ENCODE measurements at regions not wholly inside any gene's neighbourhood (a gene's known extent, or its start where the extent isn't known, plus 50 kb on each side); places are given as distances from the start of the nearest gene placed in this dataset.

DNA sequence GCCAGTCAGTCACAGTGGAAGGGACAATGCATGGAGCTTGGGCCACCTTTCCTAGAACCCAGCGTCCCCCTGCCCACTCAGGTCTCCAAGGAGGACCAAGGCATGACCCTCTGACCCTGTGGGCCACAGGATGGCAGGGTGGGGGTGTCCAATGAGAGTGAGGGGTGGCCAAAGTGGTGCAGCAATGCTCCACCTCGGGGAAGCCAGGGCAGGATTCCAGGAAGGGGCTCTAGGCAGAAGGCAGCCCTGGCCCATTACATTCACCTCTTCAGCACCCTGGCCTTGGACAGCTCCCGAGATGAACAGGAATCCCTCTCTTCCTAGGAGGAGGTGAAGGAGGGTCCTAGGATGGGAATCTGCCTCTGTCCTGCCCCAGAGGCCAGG is 597.5 kb downstream of the BRD1 start:
- TF ChIP-seq POLR2A (IDR thresholded peaks at IDR 0.05; ENCODE audit: extremely low read depth, insufficient read length) (no peak), MYC (IDR thresholded peaks at IDR 0.05; ENCODE audit: low read depth, low read length) (no peak)
- TF ChIP-seq, protein P1, sequence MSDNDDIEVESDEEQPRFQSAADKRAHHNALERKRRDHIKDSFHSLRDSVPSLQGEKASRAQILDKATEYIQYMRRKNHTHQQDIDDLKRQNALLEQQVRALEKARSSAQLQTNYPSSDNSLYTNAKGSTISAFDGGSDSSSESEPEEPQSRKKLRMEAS (IDR thresholded peaks at IDR 0.05; ENCODE audit: low read depth, low read length): no peak
- TF ChIP-seq, protein P2, sequence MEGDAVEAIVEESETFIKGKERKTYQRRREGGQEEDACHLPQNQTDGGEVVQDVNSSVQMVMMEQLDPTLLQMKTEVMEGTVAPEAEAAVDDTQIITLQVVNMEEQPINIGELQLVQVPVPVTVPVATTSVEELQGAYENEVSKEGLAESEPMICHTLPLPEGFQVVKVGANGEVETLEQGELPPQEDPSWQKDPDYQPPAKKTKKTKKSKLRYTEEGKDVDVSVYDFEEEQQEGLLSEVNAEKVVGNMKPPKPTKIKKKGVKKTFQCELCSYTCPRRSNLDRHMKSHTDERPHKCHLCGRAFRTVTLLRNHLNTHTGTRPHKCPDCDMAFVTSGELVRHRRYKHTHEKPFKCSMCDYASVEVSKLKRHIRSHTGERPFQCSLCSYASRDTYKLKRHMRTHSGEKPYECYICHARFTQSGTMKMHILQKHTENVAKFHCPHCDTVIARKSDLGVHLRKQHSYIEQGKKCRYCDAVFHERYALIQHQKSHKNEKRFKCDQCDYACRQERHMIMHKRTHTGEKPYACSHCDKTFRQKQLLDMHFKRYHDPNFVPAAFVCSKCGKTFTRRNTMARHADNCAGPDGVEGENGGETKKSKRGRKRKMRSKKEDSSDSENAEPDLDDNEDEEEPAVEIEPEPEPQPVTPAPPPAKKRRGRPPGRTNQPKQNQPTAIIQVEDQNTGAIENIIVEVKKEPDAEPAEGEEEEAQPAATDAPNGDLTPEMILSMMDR (IDR thresholded peaks at IDR 0.05; ENCODE audit: low read depth, low read length): no peak
- peak; percentile 18 for DNase-seq (ENCODE audit: low read depth)
- no peak overlapping the region for H3K4me3 ChIP-seq (ENCODE audit: low read depth, low read length)

DNA sequence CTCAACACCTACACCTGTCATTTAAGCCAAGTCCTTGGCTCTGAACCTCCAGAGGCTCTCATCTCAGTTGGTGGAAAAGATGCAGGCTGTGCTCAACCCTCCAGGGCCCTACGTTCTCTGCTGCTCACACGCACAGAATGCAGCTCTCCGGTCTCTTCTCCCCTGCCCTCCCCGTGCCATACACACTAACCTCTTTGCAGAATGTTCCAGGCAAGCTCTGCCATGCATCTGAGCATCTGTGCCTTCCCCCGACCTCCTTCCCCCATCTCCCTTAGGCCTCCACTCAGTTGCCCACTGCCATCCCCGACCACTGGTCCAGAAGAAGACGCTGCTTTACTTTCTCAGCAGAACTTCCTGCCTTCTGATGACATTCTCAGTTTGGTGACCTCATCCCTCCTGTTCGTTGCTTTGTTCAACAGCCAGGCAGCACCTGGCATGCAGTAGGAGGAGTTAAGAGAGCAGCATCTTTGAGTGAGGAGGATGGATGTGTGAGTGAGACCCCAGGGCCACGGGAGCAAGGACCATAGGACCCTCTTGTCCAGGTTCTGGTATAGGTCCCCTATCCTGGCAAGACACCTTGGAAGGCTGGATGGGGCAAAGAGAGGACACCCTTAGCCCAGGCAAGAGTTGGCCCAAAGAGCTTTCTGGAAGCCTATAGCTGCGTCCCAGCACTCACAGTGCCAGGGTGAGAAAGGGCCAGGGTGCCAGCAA is 598.0 kb downstream of the BRD1 start:
- no peak for DNase-seq (ENCODE audit: low read depth)
- no peak overlapping the region for H3K4me3 ChIP-seq (ENCODE audit: low read depth, low read length)
- TF ChIP-seq, protein P1 (IDR thresholded peaks at IDR 0.05; ENCODE audit: low read depth, low read length): no peak
- TF ChIP-seq POLR2A (IDR thresholded peaks at IDR 0.05; ENCODE audit: extremely low read depth, insufficient read length) (no peak), MYC (IDR thresholded peaks at IDR 0.05; ENCODE audit: low read depth, low read length) (no peak)
- TF ChIP-seq, protein P2 (IDR thresholded peaks at IDR 0.05; ENCODE audit: low read depth, low read length): no peak

DNA sequence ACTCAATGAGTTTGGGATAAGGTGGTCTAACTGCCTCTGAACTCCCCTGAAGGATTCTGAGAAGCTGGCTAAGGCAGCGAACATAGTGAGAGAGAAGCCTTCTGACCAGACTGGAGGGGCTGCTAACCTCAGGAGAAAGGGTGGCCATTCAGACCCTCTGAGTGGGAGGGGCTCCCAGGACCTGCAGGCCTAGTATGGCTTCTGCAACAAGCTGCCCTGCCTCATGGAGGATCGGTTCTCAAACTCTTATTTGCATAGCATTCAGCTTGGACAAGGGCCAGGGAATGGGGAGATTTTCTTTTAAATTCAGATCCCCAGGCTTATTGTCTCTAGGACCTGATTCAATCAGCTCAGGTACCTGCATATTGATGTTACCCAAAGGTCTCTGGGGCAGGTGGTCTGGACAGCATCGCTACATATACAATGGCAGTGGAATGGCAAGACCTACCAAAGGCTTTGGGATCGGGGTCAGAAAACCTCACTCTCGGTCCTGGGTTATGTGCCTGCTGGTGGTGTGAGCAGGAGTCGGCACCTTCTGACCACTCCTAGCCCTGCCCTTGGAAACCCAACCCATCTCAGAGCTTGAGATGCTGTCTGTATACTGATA is 599.1 kb downstream of the BRD1 start:
- H3K4me3 ChIP-seq (ENCODE audit: low read depth, low read length): no peak overlapping the region
- no peak for TF ChIP-seq MYC (IDR thresholded peaks at IDR 0.05; ENCODE audit: low read depth, low read length)
- no peak for TF ChIP-seq POLR2A (IDR thresholded peaks at IDR 0.05; ENCODE audit: extremely low read depth, insufficient read length)
- TF ChIP-seq, protein P2 (IDR thresholded peaks at IDR 0.05; ENCODE audit: low read depth, low read length): no peak
- TF ChIP-seq, protein P1 (IDR thresholded peaks at IDR 0.05; ENCODE audit: low read depth, low read length): no peak
- DNase-seq (ENCODE audit: low read depth): no peak

DNA sequence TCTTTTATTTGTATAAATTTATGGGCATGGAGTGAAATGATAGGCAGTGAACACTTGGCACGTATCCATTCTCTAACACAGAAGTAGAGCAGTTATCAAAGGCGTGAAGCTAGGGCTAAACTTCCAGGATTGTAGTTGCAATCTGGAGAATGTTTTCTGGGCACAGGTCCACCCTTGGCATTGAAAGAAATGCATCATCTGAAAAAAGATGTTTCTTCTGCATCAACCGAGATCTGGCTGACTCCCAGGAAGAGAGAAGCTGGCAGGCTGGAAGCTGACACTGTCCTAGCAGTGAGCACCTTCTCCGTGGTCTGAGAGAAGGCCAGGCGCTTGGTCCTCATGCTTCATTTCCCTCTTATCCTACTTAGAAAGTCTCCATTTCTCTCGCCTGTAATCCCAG is 600.0 kb downstream of the BRD1 start:
- no peak for DNase-seq (ENCODE audit: low read depth)
- TF ChIP-seq, protein P2 (IDR thresholded peaks at IDR 0.05; ENCODE audit: low read depth, low read length): no peak
- TF ChIP-seq, protein P1 (IDR thresholded peaks at IDR 0.05; ENCODE audit: low read depth, low read length): no peak
- no peak for TF ChIP-seq POLR2A (IDR thresholded peaks at IDR 0.05; ENCODE audit: extremely low read depth, insufficient read length)
- TF ChIP-seq MYC (IDR thresholded peaks at IDR 0.05; ENCODE audit: low read depth, low read length): no peak
- H3K4me3 ChIP-seq (ENCODE audit: low read depth, low read length): no peak overlapping the region

DNA sequence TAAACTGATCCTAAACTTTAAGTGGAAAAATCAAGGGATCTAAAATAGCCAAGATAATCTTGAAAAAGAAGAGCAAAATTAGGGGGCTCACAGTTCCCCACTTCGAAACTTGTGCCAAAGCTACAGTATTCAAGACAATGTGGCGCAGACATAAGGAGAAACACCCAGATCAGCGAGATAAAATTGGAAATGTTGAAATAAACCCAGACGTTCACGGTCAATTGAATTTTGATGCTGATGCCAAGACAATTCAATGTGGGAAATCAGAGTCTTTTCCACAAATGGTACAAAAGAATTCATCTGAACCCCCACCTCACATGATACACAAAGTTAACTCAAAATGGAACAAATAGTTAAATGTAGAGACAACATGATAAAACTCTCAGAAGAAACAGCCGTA is 601.6 kb downstream of the BRD1 start:
- DNase-seq (ENCODE audit: low read depth): no peak
- no peak overlapping the region for H3K4me3 ChIP-seq (ENCODE audit: low read depth, low read length)
- TF ChIP-seq MYC (IDR thresholded peaks at IDR 0.05; ENCODE audit: low read depth, low read length): no peak
- TF ChIP-seq, protein P1 (IDR thresholded peaks at IDR 0.05; ENCODE audit: low read depth, low read length): no peak
- TF ChIP-seq POLR2A (IDR thresholded peaks at IDR 0.05; ENCODE audit: extremely low read depth, insufficient read length): no peak
- TF ChIP-seq, protein P2 (IDR thresholded peaks at IDR 0.05; ENCODE audit: low read depth, low read length): no peak

Measured in NB4 (cell line).